Urinary bladder (tissue), 3 donors: ENCODE measurements at regions not wholly inside any gene's neighbourhood (a gene's known extent, or its start where the extent isn't known, plus 50 kb on each side); places are given as distances from the start of the nearest gene placed in this dataset.
"Not testable (repeated sequence)": the region's sequence is repeated elsewhere in the genome, so short reads cannot be mapped to it uniquely, and the experiment has no call there.

Source experiments
- DNase-seq: peaks from one replicate; pipeline ENCODE4 v3.0.0-alpha.2; 2015; ENCODE audit errors: extremely low spot score
- H3K27ac ChIP-seq: one replicate; pipeline ENCODE4 v1.5.1; 2013; ENCODE audit warnings: low read depth, mild to moderate bottlenecking, moderate library complexity
- H3K36me3 ChIP-seq: one replicate; pipeline ENCODE4 v1.6.1; 2013; ENCODE audit warnings: mild to moderate bottlenecking, moderate library complexity; ENCODE audit not compliant: insufficient read depth
- H3K4me1 ChIP-seq: one replicate; pipeline ENCODE4 v1.6.1; 2013; ENCODE audit warnings: mild to moderate bottlenecking, moderate library complexity; ENCODE audit not compliant: insufficient read depth
- H3K4me3 ChIP-seq: one replicate; pipeline ENCODE4 v1.5.1; 2013; ENCODE audit warnings: low read depth, low read length
- WGBS: extraction: QIAGEN DNeasy Blood & Tissue Kit; methylation state at CpG from one replicate; pipeline ENCODE4 v1.1.7; 2013; 5-methylcytosine and 5-hydroxymethylcytosine counted together
- donor health status: healthy with polysubstance abuse.
- donor health status: healthy.

DNA sequence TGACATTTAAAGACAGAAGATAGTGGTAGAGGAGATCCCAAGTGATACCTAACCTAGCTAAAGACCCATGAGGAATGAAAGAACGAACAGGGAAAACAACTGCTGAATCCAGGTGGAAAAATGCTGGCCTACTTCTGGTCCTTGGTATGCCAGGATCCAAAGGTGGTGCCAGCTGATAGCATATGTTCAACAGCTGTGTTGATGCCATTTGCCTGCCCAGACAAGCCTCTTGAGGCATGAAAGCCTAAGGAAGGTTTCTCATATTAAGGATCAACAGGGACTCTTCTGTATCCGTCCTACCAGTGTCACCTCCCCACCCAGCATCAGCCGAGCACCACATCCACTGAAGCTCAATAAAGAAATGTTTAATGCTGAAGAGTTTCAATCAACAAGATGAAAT lies 225.7 kb upstream of the DMRT1 start:
- H3K4me1 ChIP-seq, result no peaks in the 10 kb centered on the region
- no peak overlapping the region for H3K4me3 ChIP-seq
- H3K36me3 ChIP-seq, result peaks cover 2% of the 10 kb centered on the region
- H3K27ac ChIP-seq, result no peak overlapping the region
- 90% methylated on average over 3 of the region's 3 CpGs for WGBS
- no peak for DNase-seq

- WGBS, result 71% methylated on average over 4 of the region's 4 CpGs
- H3K27ac ChIP-seq, result no peak overlapping the region
- H3K36me3 ChIP-seq, result peaks cover 2% of the 10 kb centered on the region
- no peaks in the 10 kb centered on the region for H3K4me1 ChIP-seq
- DNase-seq, result no peak
- no peak overlapping the region for H3K4me3 ChIP-seq
Measured at GRCh38 chr9:616694-617093, 224.8 kb upstream of the DMRT1 start.

DNA sequence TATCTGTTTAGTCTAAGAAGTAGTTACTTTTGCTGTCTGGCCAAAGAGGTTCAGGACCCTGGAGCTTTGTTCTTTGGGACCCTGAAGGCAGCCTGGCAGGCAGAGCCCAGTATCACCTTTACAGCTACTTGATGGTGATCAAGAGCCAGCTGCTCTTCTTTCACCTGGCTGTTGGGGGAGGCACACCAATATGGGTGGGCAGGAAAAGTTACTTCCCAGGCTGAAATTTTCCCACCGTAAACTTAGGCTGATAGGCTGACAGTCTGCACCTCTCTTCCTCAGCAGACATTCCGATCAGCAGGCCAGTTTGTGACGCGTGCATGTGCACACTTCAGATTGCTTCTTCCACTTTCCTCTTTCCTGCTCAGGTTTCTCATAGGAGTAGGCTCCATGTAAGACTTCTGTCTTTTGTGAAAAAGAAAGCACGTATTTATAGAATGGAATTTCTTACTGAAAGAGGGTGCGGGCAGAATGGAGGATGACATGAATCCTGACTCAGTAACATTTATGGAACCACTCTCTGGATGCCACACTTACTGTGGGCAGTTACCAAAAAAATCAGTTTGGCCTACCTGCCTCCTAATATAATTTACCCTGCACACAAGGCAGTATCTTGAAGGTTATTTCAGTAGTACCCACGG lies 223.9 kb upstream of the DMRT1 start:
- H3K4me1 ChIP-seq, result no peaks in the 10 kb centered on the region
- H3K36me3 ChIP-seq, result peaks cover 2% of the 10 kb centered on the region
- H3K4me3 ChIP-seq, result no peak overlapping the region
- 69% methylated on average over 7 of the region's 7 CpGs for WGBS
- no peak overlapping the region for H3K27ac ChIP-seq
- DNase-seq, result no peak

DNA sequence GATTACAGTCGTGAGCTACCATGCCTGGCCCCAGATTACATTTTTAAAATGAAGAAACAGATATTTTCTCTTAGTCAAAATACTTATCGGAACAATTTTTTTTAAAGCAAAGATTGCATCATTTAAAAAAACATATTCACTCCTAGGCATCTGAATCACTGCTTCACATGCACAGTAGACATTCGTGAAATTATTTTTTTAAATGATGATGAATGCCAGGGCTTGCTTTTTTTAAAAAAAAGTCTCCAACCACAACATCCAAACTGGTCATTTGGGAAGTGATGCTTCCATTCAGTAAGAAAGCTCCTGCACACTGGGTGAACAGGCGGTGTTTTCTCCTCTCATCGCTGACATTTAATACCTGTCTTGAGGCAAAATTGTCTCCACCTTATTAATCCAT lies 223.0 kb upstream of the DMRT1 start:
- H3K27ac ChIP-seq, result no peak overlapping the region
- no peak overlapping the region for H3K4me3 ChIP-seq
- H3K4me1 ChIP-seq, result no peaks in the 10 kb centered on the region
- 79% methylated on average over 5 of the region's 5 CpGs for WGBS
- peaks cover 2% of the 10 kb centered on the region for H3K36me3 ChIP-seq
- DNase-seq, result no peak

DNA sequence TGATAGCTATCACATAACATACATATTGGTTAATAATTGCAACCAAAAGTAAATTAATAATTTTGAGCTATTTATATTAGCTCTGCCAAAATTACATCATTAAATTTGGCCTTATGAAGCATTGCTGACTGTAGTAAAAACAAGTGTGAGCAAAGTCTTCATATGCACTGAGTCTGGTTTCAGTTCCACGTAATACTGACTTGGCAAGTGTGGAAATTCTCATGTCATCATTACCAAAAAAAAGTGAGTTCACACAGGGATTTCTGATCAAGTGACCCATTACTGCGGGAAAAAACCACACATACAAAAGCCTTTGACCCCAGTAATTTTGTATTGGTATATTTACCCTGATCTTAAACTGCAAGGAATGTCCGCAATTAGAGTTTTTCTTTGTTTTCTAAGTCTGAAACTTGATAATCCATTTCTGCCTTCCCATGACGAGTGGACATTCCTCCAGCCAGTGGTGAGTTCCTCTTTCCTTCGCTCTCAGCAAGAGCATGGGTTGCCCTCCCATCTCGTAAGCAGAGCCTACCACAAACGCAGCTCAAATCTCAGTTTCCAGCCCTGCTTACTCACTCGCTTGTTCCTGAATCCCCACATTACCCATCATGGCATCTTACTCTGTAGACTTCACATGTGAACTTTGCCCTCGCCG lies 220.2 kb upstream of the DMRT1 start:
- no peak overlapping the region for H3K27ac ChIP-seq
- WGBS, result 81% methylated on average over 10 of the region's 10 CpGs
- DNase-seq, result no peak
- H3K4me3 ChIP-seq, result no peak overlapping the region
- no peaks in the 10 kb centered on the region for H3K4me1 ChIP-seq
- H3K36me3 ChIP-seq, result peaks cover 2% of the 10 kb centered on the region

GRCh38 chr9:624935-625500 lies 216.5 kb upstream of the DMRT1 start:
- DNase-seq, result no peak
- 17% methylated on average over 7 of the region's 7 CpGs for WGBS
- Histone ChIP-seq H3K27ac (no peak overlapping the region), H3K4me3 (no peak overlapping the region), H3K4me1 (no peaks in the 10 kb centered on the region), H3K36me3 (no peaks in the 10 kb centered on the region)

DNA sequence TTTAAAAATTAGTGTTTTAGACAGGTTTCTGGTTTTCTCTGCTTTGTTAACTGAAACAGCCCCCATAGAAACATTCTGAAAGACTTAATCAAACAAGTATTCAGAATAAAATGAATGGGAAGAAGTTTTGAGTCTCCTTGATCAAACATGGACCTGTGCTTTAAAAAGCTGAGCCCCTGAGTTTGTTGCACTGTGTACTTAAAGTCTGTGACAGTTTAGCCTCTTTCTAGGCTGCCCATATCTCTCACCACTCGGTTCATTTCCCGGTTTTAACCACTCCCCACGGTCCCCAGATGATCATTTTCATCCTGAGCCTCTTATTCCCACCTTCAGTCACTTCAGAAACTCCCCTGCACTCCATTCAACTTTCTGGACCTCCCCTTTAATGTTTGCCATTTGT lies 215.9 kb upstream of the DMRT1 start:
- no peak overlapping the region for H3K27ac ChIP-seq

GRCh38 chr9:626114-626513 lies 215.4 kb upstream of the DMRT1 start:
- not testable (repeated sequence) for H3K4me1 ChIP-seq, H3K36me3 ChIP-seq, H3K4me3 ChIP-seq, H3K27ac ChIP-seq, DNase-seq
- WGBS, result 31% methylated on average over 9 of the region's 9 CpGs

More for the DNA sequence above, 215.9 kb upstream of the DMRT1 start:
- no peaks in the 10 kb centered on the region for H3K36me3 ChIP-seq
- H3K4me3 ChIP-seq, result no peak overlapping the region
- DNase-seq, result no peak
- WGBS, result 22% methylated on average over 3 of the region's 3 CpGs
- H3K4me1 ChIP-seq, result no peaks in the 10 kb centered on the region

DNA sequence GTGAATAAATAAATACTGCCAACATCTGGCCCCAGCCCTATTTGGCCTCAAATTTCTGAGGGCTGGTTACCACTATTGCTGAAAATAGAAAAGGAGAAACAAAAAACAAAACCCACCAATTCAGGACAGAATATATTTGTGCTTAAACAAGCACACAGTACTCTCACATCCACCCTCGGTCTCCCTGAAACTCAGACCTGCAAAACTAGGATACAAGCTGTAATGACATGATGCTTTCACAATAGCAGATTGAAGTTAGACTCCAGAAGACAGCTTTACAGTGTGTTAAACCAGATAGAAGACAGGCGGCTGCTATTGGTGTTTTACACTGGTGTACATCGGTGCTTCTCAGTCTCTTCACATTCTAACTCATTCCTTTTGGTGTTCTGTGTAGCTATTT lies 214.9 kb upstream of the DMRT1 start:
- H3K27ac ChIP-seq, result no peak overlapping the region
- WGBS, result 25% methylated on average over 3 of the region's 3 CpGs
- no peak for DNase-seq

DNA sequence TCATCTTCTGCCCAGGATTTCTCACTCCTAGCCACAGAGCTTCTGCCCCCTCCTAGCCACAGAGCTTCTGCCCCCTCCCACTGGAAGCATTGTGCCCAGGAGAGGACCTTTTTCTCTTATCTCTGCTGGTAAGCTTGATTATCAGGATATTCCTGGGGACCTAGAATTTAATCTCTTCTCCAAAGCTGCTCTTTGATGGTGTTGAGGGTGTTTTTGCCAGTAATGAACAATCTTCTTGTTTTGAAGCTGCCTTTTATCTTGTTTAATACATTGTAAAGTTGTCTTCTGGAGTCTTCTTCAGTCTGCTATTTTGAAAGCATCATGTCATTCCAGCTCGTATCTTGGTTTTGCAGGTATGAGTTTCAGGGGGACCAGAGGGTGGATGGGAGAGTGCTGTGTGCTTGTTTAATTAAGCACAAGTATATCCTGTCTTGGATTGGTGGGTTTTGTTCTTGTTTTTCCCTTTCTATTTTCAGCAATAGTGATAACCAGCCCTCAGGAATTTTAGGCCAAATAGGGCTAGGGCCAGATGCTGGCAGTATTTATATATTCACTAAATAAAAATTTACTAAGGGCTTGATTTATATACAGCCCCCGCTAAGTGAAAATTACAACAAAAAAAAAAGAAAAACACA lies 214.0 kb upstream of the DMRT1 start:
- 39% methylated on average over 2 of the region's 2 CpGs for WGBS
- no peak overlapping the region for H3K27ac ChIP-seq
- no peak overlapping the region for H3K4me3 ChIP-seq
- H3K4me1 ChIP-seq, result no peaks in the 10 kb centered on the region
- DNase-seq, result no peak
- H3K36me3 ChIP-seq, result no peaks in the 10 kb centered on the region

More for the DNA sequence above, 214.9 kb upstream of the DMRT1 start:
- H3K36me3 ChIP-seq, result no peaks in the 10 kb centered on the region
- H3K4me3 ChIP-seq, result no peak overlapping the region
- no peaks in the 10 kb centered on the region for H3K4me1 ChIP-seq

DNA sequence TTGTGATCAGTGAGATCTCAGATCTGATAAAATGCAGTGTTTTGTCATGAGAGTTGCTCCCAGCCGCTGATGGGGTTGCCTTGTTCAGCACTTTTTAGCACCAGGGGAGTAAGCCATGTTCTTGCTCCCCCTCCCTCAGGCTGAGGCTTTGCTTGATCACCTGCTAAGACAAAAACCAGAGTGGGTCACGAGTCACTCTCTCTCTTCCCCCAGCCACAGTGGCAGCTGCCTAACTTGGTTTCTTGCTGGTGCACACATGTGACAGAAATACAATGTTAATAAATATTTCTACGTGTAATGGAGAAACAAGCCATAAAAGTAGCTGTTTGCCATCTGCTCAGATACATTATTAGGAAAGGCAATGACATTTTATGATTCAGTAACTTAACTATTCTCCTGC lies 212.4 kb upstream of the DMRT1 start:
- no peak for DNase-seq
- Histone ChIP-seq H3K4me1 (no peaks in the 10 kb centered on the region), H3K4me3 (no peak overlapping the region), H3K27ac (no peak overlapping the region), H3K36me3 (no peaks in the 10 kb centered on the region)
- 36% methylated on average over 3 of the region's 3 CpGs for WGBS

DNA sequence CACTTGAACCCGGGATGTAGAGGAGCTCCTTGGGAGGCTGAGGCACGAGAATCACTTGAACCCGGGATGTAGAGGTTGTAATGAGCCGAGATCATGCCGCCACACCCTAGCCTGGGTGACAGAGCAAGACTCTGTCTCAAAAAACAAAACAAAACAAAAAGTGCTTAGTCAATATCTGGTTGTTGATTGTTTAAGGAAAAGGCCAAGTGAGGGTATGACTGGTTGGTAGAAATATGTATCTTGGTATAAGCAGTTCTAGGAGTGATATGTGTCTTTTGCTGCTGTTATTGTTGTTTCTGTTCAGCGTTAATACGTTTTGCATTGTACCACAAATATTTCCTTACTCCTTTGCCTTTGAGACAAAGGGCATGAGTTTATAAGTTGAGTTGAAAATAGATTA lies 210.7 kb upstream of the DMRT1 start:
- no peaks in the 10 kb centered on the region for H3K36me3 ChIP-seq
- no peak overlapping the region for H3K4me3 ChIP-seq
- no peaks in the 10 kb centered on the region for H3K4me1 ChIP-seq
- no peak for DNase-seq
- H3K27ac ChIP-seq, result no peak overlapping the region
- WGBS, result 95% methylated on average over 7 of the region's 7 CpGs

DNA sequence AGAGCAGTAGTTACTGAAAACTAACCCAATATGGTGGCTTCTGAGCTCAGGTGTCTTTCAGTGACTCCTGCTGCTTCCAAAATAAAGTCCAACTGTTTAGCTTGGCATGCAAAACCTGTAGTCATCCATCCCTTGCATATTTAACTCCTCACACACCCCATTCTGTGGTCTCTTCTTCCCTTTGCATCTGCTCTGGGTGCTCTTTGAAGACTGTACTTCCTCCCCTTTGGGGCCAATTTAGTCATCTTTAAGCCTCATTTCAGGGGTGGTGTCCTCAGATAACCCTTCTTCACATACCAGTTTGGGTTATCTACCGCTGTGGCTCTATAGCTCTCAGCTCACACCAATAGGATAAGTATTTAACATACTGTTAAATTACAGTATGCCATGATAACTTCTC lies 209.9 kb upstream of the DMRT1 start:
- Histone ChIP-seq H3K27ac (no peak overlapping the region), H3K4me3 (no peak overlapping the region), H3K4me1 (no peaks in the 10 kb centered on the region), H3K36me3 (no peaks in the 10 kb centered on the region)
- DNase-seq, result no peak
- 67% methylated on average over 1 of the region's 1 CpG for WGBS

GRCh38 chr9:633461-633860 lies 208.0 kb upstream of the DMRT1 start:
- no peak overlapping the region for H3K4me3 ChIP-seq
- WGBS, result 94% methylated on average over 1 of the region's 1 CpG
- no peak for DNase-seq
- no peaks in the 10 kb centered on the region for H3K36me3 ChIP-seq
- H3K27ac ChIP-seq, result no peak overlapping the region
- H3K4me1 ChIP-seq, result no peaks in the 10 kb centered on the region
